DMS53 treated with DMSO at 0.1 percent for 48 hours (cell line): ENCODE measurements at regions not wholly inside any gene's neighbourhood (a gene's known extent, or its start where the extent isn't known, plus 50 kb on each side); places are given as distances from the start of the nearest gene placed in this dataset.
"Not testable (repeated sequence)": the region's sequence is repeated elsewhere in the genome, so short reads cannot be mapped to it uniquely, and the experiment has no call there.

Experiments used
- DNase-seq: peaks from one replicate; lab custom pipeline; 2025; ENCODE audit not compliant: unreplicated experiment; lab: John Stamatoyannopoulos, UW

DNA sequence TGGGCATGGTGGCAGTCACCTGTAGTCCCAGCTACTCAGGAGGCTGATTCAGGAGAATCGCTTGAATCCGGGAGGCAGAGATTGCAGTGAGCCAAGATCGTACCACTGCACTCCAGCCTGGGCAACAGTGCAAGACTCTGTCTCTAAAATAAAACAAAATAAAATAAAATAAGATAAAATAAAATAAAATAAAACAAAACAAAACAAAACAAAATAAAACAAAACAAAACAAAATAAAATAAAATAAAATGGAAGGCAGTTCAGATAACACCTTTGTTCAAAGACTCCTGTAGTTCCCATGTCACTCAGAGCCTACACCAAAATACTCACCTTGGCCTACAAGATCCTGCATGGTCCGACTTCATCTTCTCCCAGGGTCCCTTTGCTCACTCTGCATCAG, 61.3 kb downstream of the SYF2 start:
- not testable (repeated sequence) for DNase-seq

DNA sequence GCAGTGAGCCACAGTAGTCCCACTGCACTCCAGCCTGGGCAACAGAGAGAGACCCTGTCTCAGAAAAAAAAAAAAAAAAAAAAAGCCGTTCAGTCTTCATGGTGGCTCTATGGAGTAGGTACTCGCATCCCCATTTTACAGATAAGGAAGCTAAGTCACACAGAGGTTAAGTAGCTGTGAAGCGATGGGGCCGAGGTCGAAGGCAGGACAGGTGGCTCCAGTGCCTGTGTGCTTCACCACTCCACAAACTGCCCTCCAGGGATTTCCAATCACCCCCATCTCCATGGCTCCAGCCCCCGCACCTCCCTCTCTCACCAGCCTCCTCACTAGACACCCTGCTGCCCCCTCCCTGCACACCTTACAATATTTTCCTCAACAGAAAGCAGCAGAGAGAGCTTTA, 61.9 kb downstream of the SYF2 start:
- DNase-seq: no peak

DNA sequence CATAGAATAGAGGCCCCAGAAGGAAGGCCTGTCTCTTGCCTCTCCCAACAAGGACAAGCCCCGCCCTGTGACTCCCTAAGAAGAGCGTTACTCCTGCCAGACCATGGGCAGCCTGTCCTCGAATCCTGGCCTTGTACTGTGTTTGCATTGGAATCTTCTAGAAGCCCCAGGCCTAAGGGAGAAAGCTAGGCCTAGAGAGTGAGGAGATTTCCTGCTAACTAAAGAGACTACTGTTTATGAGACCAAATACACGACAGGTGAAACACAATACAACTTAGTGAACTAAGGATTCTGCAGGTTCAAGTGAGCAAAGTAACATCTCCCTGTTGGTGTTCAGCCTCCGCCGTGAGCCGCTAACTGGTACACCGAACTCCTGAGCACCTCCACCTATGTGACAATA, 62.7 kb downstream of the SYF2 start:
- DNase-seq: no peak

DNA sequence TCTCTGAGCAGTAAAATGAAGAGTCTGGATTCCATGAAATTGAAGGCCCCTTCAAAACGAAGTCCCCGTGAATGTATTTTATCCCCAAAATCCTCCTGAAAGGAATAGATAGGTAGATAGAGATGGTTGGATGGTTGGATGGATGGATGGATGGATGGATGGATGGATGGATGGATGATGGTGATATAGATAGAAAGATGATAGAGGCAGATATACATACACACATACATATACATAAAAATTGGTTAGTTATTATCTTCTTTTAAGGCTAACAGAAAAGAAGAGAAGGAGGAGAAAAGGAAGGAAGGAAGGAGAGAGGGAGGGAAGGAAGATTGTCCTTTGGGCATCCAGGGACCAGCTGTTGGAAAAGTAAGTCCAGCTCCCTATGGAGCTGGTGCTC, 63.1 kb downstream of the SYF2 start:
- DNase-seq: no peak

DNA sequence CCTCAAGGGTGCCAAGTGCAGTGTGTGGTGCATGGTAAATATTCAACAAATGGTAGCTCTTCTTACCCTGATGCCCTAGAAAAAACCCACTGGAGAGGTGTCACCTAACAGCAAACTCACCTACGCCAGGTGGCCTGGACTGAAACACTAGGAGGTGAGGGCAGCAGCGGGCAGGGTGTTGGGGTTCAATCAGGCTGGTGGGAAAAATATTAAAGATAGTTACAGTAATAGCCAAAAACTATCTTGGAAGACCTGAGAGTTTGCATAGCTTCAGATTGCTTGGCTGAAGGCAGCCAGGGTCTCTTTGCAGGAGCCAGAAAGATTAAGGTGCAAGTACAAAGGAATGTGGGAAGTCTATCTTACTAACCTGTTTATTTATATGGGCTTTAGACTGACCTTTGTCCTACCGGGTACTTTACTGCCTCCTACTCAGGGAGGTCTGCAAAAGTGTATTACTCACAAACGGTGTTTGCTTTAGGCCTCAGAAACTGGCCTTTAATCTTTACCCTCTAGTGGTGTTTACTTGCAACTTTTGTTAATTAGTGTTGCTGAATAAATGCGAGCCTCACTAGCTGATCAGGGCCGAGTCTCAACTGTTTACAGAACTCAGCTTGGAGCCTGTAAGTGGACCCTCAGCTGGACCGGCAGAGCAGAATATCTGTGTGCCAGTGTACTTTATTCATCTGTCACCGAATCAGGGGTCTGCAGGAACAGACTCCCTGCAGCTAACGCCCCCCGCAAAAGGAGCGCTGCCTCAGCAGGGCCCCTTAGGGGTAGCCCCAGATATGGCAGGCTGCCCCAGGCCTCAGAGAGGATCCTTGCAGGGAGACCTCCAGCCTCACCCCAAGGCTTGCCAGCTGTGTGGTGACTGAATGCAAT, 63.9 kb downstream of the SYF2 start:
- peak; percentile 72 for DNase-seq

DNA sequence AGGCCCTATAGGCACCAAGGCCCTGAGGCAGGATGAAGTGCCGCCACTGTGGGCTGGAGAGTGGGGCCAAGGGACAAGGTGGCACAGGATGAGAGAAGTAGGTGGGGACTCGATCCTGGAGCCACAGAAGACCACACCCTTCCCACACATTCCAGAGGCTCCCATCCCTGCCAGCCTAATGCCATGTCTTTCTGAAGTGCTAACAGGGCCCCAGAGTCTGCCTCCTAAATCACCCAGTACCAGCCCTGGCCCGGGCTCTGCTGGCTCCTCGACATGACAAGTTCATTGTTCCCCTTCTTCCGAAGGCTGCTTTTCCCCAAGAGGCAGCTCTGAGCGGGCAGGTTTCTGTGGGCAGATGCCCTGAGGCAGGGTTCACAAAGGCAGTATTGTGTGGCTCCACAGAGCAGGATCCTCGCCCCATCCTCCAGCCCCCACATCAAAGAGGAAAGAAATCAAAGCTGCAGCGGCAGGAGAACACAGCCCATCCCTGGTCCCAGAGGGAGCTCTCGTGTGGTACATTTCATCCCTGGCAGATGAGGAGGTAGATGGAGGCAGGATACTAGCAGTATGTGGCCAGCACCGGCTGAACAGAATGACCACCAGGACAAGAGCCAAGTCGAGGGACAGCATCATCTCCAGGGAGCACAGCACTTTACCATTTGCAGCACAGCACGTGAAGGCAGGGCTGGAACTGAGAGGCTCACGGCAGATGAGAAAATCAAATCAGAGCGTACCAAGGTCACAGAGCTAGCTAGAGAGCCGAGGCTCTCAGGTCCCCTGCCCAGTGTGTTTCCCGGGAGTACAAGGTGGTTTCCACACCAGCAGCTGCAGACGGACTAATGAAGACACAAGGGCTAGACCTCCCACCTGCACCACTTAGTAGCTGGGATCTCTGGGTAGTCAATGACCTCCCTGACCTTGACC, 64.8 kb downstream of the SYF2 start:
- DNase-seq: peak; percentile 32

DNA sequence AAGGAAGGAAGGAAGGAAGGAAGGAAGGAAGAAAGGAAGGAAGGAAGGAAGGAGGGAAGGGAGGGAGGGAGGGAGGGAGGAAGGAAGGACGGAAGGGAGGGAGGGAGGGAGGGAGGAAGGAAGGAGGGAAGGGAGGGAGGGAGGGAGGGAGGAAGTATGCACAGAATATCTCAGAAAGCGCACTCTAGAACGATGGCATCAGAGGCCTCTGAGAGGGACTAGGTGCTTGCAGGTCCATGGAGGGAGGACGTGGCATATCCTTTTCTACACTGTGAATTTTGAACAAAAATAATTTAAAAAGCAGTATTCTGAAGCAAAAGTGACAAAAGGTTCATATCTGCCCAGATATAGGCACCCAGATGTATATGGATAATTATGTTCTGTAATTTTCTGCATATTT, 65.5 kb downstream of the SYF2 start:
- no peak for DNase-seq

DNA sequence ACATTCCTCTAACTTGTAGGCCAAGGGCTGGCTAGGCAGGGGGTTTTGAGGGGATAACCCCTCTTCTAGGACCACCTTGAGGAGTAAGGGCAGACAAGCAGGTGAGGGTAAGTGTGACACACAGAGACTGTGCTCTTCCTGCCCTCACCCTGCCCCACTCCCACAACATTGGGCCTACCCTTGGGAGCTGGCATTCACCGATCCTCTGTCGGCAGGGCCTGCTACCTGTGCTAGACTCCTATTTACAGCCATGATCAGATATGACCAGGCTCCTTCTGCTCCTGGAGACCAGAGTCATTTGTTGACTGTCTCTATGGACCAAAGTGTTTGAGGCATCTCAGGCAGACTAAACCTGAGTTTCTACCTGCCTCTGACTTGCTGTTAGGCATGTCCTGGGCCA, 68.3 kb downstream of the SYF2 start:
- no peak for DNase-seq

DNA sequence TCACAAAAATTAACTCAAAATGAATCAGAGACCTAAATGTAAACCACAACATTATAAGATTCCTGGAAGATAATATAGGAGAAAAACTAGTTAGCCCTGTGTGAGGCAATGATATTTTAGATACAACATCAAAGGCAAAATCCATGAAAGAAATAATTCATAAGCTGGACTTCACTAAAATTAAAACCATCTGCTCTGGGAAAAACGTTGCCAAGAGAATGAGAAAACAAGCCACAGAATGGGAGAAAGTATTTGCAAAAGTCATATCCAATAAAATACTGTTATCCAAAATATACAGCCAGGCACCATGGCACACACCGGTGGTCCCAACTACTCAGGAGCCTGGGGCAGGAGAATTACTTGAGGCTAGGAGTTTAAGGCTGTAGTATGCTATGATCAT, 70.3 kb downstream of the SYF2 start:
- no peak for DNase-seq

DNA sequence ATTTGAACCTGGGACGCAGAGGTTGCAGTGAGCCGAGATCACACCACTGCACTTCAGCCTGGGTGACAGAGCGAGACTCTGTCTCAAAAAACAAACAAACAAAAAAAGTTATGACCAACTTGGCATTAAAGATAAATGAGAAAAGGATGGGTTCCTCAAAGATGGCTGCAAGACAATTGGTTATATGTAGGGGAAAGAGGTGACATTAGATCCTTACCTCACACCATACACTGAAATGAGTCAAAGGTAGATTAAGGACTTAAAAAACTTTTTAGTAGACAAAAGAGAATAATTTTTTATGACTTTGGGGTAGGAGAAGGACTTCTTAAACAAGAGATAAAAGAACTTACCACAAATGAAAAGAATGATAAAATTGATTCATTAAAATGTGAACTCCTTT, 74.5 kb downstream of the SYF2 start:
- DNase-seq: no peak

DNA sequence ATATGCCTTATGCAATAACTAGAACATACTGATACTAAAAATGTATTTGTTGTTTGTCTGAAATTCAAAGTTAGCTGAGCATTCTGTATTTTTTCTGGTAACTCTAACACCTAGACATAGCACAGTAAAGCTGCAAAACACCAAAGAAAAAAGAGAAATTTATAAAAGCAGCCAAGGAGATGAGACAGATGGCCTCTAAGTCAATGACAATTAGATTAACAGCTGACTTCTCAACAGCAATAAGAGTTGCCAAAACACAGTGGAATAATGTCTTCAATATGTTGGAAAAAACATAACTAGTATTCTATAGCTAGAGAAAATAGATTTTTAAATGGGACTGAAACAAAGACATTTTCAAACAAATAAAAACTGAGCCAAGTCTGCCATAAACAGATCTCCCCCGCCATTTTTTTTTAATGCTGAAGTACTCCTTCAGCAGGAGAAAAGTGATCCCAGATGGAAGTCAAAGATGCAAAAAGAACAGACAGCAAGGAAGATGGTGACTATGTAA, 81.3 kb downstream of the SYF2 start:
- no peak for DNase-seq

DNA sequence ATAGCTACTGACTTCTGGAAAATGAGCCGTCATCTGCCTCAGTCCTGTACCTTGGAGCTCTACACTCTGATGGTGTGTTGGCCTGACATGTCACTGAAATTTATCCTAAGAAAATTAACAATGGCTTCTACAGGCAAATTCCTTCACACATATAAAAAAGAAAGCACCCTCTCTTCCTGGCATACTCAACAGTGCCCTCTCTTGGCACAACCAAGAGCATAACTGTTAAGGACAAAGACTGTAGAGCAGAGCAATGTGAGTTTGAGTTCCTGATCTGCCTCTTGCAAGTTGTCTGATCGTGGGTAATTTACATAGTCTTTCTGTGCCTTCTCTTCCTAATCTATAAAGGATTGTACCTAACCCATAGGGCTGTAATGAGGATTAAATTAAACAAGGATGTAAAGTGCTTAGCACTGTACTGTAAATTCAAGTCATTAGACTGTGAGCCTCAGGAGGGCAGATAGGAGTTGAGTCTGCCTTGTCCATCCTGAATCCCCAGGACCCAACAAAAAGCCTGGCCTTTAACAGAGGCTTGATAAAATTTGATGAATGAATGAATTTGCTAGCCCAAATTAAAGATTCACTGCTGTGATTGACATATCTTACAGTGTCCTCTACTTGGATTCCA, 83.5 kb downstream of the SYF2 start:
- no peak for DNase-seq

DNA sequence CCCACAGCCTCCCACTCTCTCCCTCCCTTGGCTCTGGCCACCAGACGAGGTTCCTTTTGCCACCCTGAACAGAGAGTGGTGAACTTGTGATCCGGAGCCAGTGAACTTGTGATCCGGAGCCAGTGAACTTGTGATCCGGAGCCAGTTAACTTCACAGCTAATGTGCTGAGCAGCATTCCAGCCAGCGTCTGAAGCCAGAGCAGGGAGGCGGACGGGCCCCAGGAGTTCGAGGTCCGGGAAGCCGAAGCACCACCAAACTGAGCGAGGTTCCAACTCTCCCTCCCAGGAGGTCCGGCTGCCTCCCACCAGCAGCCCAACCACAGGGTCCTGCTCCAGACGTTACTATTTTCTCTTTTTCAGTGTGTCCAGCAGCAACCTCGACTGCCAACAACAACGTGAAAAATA, 85.8 kb downstream of the SYF2 start:
- no peak for DNase-seq

DNA sequence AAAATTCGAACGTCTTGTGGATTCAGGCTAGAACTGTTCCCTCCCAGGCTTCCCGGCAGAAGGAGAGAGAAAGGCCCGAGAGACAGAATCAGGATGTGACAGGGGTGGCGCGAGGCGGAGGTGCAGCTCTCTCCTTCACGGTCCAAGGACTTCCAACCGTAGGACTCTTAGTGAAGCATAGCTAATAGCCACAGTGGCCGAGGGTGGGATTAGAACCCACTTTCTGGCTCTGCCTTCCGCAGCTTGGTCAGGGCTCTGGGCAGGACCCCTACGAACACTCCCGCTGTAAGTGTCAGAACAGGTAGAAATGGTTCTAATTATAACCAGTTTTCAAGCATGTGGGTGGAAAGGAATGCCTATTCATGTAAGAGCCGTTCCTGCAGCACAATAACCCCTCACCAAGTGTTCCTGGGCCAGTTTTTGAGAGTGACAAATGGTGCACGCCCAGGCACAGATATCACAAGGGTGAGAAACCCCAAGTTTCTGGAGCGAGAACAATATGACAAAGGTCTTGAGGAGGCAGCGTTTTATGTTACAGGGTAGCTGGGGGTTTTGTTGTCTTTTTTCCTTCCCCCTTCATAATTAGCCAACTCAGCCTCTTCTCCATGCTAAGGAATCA, 86.4 kb downstream of the SYF2 start:
- no peak for DNase-seq

DNA sequence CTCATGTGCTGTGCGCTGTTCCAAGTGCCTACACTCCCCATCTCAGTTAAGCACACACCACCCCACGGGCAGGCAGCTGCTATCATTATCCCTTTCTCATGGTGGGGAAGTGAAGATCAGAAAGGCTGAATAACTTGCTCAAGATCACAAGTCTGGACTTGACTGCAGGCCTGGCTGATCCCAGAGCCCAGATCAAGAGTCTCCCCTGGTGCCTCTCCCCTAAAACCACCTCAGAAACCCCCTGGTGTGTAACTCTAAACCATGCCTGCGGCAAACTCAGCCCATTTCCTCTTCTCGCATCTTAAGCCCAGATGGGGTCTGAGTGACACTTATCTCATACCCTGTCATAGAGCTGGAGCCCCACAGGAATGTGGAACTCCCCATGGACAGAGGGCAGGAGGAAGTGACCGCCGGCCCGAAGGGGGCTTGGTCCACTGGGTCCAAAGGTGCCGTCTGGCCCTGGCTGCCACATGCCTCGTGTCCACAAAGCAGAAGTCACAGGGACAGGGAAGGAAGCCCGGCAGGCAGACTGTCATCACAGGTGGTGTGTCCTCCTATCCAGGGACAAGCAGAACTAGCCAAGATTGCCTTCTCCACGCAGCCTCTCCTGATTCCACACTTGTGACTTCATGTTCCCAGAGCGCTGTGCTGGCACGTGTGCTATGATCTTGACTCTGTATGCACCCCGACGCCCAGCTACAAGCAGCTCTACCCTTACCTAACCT, 92.1 kb downstream of the SYF2 start:
- DNase-seq: no peak

DNA sequence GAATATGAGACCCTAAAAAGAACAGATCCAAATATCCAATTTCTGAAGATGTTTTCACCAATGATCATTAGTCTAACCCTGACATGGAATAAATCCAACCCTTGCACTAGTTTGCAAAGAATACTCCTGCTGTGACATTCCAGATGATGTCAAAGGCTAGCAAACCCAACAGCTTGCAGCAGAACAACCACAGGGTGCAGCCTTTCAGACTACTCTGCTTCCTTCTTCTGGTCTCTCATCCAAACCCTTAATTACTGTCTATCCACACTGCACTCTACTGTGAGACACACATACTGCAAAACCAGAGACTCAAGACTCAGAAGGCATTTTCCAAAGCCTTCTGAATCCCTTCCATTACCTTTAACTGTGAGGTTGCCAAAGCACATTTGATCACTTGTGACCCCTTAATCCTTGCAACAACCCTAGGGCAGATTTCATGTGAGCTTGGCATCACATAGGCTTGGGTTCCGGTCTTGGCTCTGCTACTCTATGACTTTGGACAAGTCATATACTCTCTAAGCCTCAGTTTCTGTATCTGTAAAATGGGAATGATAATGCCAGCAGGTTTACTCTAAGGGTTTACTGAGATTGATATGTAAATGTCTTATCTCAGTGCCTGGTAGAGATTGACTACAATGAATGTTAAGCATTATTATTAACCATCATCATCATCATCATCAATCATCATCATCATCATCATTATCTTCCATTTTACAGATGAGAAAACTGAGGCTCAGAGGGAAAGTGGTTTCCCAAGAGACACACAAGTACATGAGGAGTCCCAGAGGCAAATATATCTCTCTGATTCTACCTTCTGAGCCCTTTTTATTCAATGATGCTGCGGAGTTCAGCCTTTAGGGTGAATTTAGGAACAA, 94.5 kb downstream of the SYF2 start:
- no peak for DNase-seq

DNA sequence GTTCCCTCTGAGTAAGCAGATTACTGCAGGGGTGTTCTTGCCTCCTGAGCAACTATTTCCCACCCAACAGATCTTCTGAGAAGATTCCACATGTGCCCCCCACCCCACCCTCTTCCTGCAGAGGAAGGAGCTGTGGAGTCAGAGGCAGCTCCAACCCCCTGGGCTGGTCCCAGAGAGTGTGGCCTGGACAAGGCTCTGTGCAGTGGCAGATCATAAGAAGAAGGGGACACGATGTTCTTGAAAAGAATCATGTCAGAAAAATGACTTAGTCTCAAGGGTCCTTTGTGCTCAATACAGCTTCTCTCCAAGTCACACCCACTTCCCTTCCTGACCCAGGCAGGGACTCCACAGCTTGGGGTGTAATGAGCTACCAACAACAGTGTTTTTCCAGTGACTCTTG, 95.2 kb downstream of the SYF2 start:
- no peak for DNase-seq

DNA sequence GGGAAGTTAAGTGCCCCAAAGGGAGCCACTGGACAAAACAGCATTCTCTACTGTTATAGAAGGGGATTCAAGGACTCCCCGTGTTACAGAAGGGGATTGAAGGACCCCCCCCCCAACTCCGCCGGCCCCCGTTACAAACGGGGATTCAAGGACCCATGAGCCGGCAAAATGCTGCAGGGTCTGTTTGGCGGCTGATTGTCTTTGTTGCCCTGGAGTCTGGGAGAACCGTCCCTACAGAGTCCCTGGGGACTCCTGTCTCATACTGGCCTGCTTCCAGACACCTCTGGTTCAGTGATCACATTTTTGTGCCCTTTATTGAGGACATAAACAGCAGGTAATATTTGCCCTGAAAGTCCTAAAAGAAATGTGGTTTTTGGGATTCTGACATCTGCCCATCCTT, 96.4 kb downstream of the SYF2 start:
- DNase-seq: no peak

DNA sequence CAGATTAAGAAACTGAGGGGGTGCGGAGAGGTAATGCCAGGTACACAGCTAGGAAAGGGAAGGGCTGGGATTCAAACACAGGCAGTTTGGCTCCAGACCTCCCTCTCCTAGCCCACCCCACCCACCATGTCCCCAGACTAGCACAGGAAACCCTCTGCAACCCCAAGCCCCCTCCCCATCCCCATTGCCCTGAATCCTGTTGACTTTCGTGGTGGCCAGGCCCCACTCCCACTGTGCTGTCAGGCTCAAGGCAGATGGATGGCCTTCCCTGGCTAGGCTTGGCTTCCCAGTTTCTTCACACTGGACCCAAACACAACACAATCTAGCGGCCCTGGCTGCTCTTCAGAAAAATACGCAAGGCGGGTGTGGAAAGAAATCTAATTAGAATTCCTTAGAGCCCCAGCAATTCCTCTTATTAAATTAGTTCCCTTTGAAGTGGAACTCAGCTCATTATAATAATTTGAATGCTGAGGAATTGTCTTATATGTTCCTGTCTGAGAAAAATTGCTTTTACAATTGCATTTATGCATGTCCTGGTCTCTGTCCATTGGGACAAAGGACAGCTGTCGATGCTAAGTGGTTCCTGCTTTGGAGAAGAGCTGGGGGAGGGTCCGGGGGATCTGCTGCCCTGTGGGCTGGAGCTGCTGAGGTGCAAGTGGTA, 97.4 kb downstream of the SYF2 start:
- DNase-seq: no peak
